Esophagus muscularis mucosa (tissue), 4 donors: ENCODE measurements at regions not wholly inside any gene's neighbourhood (a gene's known extent, or its start where the extent isn't known, plus 50 kb on each side); places are given as distances from the start of the nearest gene placed in this dataset.

Experiments
- DNase-seq: peaks from one replicate; pipeline ENCODE4 v3.0.0-alpha.2; 2017; ENCODE audit errors: extremely low spot score
- H3K27ac ChIP-seq, 4 donors: fragments of 200-600 bp; sonication (generic); replicated peaks in 1 of 4; 1 replicate in 3 of 4; 2 replicates in 1 of 4; pipeline ENCODE4 v1.5.1; 2016 to 2019; ENCODE audit warnings: mild to moderate bottlenecking in 1 of 4
- H3K27me3 ChIP-seq, 4 donors: fragments of 200-600 bp; sonication (generic); one replicate each; pipeline versions ENCODE4 v1.5.1 to v1.6.0; 2016 to 2019
- H3K36me3 ChIP-seq, 4 donors: fragments of 200-600 bp; sonication (generic); one replicate each; pipeline ENCODE4 v1.5.1; 2016 to 2019
- H3K4me1 ChIP-seq, 4 donors: fragments of 200-600 bp; sonication (generic); one replicate each; pipeline ENCODE4 v1.5.1; 2016 to 2019
- H3K4me3 ChIP-seq, 4 donors: fragments of 200-600 bp; sonication (generic); 1 replicate in 2 of 4; 2 replicates in 2 of 4; pipeline ENCODE4 v1.5.1; 2016 to 2019; ENCODE audit warnings: mild to moderate bottlenecking in 4 of 4, moderate library complexity in 1 of 4
- H3K9me3 ChIP-seq, 4 donors: fragments of 200-600 bp; sonication (generic); 1 replicate in 3 of 4; 2 replicates in 1 of 4; pipeline ENCODE4 v1.5.1; 2016 to 2019
- CTCF ChIP-seq, 3 experiments: fragments of 200-600 bp in 2 of 3; fragments of 450-650 bp in 1 of 3; sonication (generic) in 2 of 3; IDR thresholded peaks; one replicate each; pipeline ENCODE4 v1.5.1; 2017 to 2019; ENCODE audit warnings: antibody characterized with exemption in 3 of 3, mild to moderate bottlenecking in 2 of 3, moderate library complexity in 1 of 3
- EP300 ChIP-seq: sonication (generic); formaldehyde crosslinking; IDR thresholded peaks from one replicate; pipeline ENCODE4 v1.6.1; 2017; ENCODE audit warnings: antibody characterized with exemption
- POLR2A ChIP-seq: fragments of 450-650 bp; IDR thresholded peaks from one replicate; pipeline ENCODE4 v1.6.1; 2017; ENCODE audit warnings: antibody characterized with exemption, moderate library complexity, mild to moderate bottlenecking, low read depth
- POLR2AphosphoS5 ChIP-seq, 2 donors: sonication (generic); formaldehyde crosslinking; IDR thresholded peaks; one replicate each; pipeline ENCODE4 v1.6.1; 2017; ENCODE audit warnings: antibody characterized with exemption in 2 of 2
- WGBS: methylation state at CpG from one replicate; pipeline ENCODE4 v1.1.5; 2018; 5-methylcytosine and 5-hydroxymethylcytosine counted together
- intact Hi-C: fragments of 100-400 bp; cut with DNase I; formaldehyde crosslinking; loops from one replicate; pipeline ENCODE4 v1.15.1; 2023

GRCh38 chr2:162974771-162975170 is 136.2 kb upstream of the KCNH7 start:
- DNase-seq, result no peak
- 98% methylated on average over 2 of the region's 2 CpGs for WGBS
- TF ChIP-seq EP300, result no peak
- no peaks in the 10 kb centered on the region for H3K9me3 ChIP-seq
- no peak overlapping the region for H3K27ac ChIP-seq
- no peaks in the 10 kb centered on the region for H3K27me3 ChIP-seq
- intact Hi-C loops, result no loop called here
- no peak overlapping the region for H3K4me3 ChIP-seq
- H3K36me3 ChIP-seq, result no peaks in the 10 kb centered on the region
- H3K4me1 ChIP-seq, result no peaks in the 10 kb centered on the region

GRCh38 chr2:162972383-162972782 is 133.8 kb upstream of the KCNH7 start:
- H3K36me3 ChIP-seq, result no peaks in the 10 kb centered on the region
- H3K9me3 ChIP-seq, result no peaks in the 10 kb centered on the region
- WGBS, result 100% methylated on average over 1 of the region's 1 CpG
- DNase-seq, result no peak
- no peak overlapping the region for H3K4me3 ChIP-seq
- no peak for TF ChIP-seq EP300
- no peak for TF ChIP-seq CTCF (IDR thresholded peaks at IDR 0.05)
- TF ChIP-seq POLR2A, result no peak
- no peak for TF ChIP-seq POLR2AphosphoS5 (IDR thresholded peaks at IDR 0.05)
- H3K27ac ChIP-seq, result no peak overlapping the region
- H3K27me3 ChIP-seq, result no peaks in the 10 kb centered on the region
- no peaks in the 10 kb centered on the region for H3K4me1 ChIP-seq
- intact Hi-C loops, result no loop called here

- intact Hi-C loops, result no loop called here
- Histone ChIP-seq H3K27ac (no peak overlapping the region), H3K4me1 (no peaks in the 10 kb centered on the region), H3K27me3 (no peaks in the 10 kb centered on the region), H3K36me3 (no peaks in the 10 kb centered on the region), H3K4me3 (no peak overlapping the region), H3K9me3 (no peaks in the 10 kb centered on the region)
- DNase-seq, result no peak
- TF ChIP-seq EP300, result no peak
- TF ChIP-seq POLR2A, result no peak
- no peak for TF ChIP-seq CTCF (IDR thresholded peaks at IDR 0.05)
- no peak for TF ChIP-seq POLR2AphosphoS5 (IDR thresholded peaks at IDR 0.05)
- 0% methylated on average over 1 of the region's 1 CpG for WGBS
These were observed 129.7 kb upstream of the KCNH7 start for GRCh38 chr2:162968306-162968705.

GRCh38 chr2:162967811-162968210 is 129.2 kb upstream of the KCNH7 start:
- Histone ChIP-seq H3K36me3 (no peaks in the 10 kb centered on the region), H3K27ac (no peak overlapping the region), H3K27me3 (no peaks in the 10 kb centered on the region), H3K9me3 (no peaks in the 10 kb centered on the region), H3K4me3 (no peak overlapping the region), H3K4me1 (no peaks in the 10 kb centered on the region)
- TF ChIP-seq POLR2AphosphoS5 (IDR thresholded peaks at IDR 0.05) (no peak), POLR2A (no peak), EP300 (no peak), CTCF (IDR thresholded peaks at IDR 0.05) (no peak)
- no peak for DNase-seq
- intact Hi-C loops, result no loop called here
- 44% methylated on average over 1 of the region's 1 CpG for WGBS

- Histone ChIP-seq H3K4me1 (no peaks in the 10 kb centered on the region), H3K9me3 (no peaks in the 10 kb centered on the region), H3K27me3 (no peaks in the 10 kb centered on the region), H3K4me3 (no peak overlapping the region), H3K36me3 (no peaks in the 10 kb centered on the region), H3K27ac (no peak overlapping the region)
- intact Hi-C loops, result no loop called here
- TF ChIP-seq CTCF (IDR thresholded peaks at IDR 0.05), result no peak
- TF ChIP-seq EP300, result no peak
- TF ChIP-seq POLR2AphosphoS5 (IDR thresholded peaks at IDR 0.05), result no peak
- TF ChIP-seq POLR2A, result no peak
- DNase-seq, result no peak
- 17% methylated on average over 3 of the region's 3 CpGs for WGBS
These were observed 128.6 kb upstream of the KCNH7 start for GRCh38 chr2:162967147-162967546.
